ENCODE measurements at regions not wholly inside any gene's neighbourhood (a gene's known extent, or its start where the extent isn't known, plus 50 kb on each side); places are given as distances from the start of the nearest gene placed in this dataset.

- no peak for DNase-seq (ENCODE audit: low read depth, low spot score)
- no peak for FAIRE-seq
- ChIA-PET CTCF (interaction anchor here (0.7 to 1.7 kb wide), 10 partner anchors 13 to 559 kb away, joined by 3 to 4 read pairs (median 4); no protein-coding TSS in a partner anchor), SMC1A (ENCODE audit: uncharacterized antibody, unreplicated experiment) (interaction anchor here (0.6 to 1.5 kb wide), 4 partner anchors 9 to 566 kb away, joined by 3 read pairs; no protein-coding TSS in a partner anchor), RAD21 (ENCODE audit: unreplicated experiment) (no interaction called here), POLR2A (no interaction called here)
- no peaks in the 10 kb centered on the region for H3K4me1 ChIP-seq (ENCODE audit: control insufficient read depth, insufficient read depth, low read length)
- intact Hi-C loops (cut with micrococcal nuclease; ENCODE audit: unreplicated experiment), result no loop called here
- no peak overlapping the region for H3K27ac ChIP-seq (ENCODE audit: control insufficient read depth, insufficient read depth)
- no TSS peak for BruUV-seq (replicated peaks)
- ATAC-seq, result no peak
- in situ Hi-C loops (cut with MboI), result no loop called here
- no peak overlapping the region for H3K4me3 ChIP-seq
- no peaks in the 10 kb centered on the region for H3K79me2 ChIP-seq (ENCODE audit: control insufficient read depth, insufficient read depth, low read length)
- no peak overlapping the region for H3K9ac ChIP-seq (ENCODE audit: control insufficient read depth, insufficient read depth, low read length)
- TF ChIP-seq BMI1 (IDR thresholded peaks at IDR 0.05; ENCODE audit: borderline replicate concordance) (no peak), NR2C2 (IDR thresholded peaks at IDR 0.05; ENCODE audit: borderline replicate concordance, control insufficient read depth, insufficient read length, low read depth) (no peak), ATF7 (IDR thresholded peaks at IDR 0.05; ENCODE audit: low read depth) (no peak), POLR2AphosphoS5 (IDR thresholded peaks at IDR 0.05; ENCODE audit: low read length) (no peak), YBX1 (IDR thresholded peaks at IDR 0.05) (no peak), GATAD2B (conservative IDR thresholded peaks at IDR 0.05; ENCODE audit: low read depth) (no peak), PRDM15 (CRISPR knock-in tag; IDR thresholded peaks at IDR 0.05) (no peak), FOXK2 (IDR thresholded peaks at IDR 0.05) (no peak), FOXM1 (IDR thresholded peaks at IDR 0.05; ENCODE audit: low read depth, low read length) (no peak)
- TF ChIP-seq, protein P1, sequence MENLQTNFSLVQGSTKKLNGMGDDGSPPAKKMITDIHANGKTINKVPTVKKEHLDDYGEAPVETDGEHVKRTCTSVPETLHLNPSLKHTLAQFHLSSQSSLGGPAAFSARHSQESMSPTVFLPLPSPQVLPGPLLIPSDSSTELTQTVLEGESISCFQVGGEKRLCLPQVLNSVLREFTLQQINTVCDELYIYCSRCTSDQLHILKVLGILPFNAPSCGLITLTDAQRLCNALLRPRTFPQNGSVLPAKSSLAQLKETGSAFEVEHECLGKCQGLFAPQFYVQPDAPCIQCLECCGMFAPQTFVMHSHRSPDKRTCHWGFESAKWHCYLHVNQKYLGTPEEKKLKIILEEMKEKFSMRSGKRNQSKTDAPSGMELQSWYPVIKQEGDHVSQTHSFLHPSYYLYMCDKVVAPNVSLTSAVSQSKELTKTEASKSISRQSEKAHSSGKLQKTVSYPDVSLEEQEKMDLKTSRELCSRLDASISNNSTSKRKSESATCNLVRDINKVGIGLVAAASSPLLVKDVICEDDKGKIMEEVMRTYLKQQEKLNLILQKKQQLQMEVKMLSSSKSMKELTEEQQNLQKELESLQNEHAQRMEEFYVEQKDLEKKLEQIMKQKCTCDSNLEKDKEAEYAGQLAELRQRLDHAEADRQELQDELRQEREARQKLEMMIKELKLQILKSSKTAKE (IDR thresholded peaks at IDR 0.05; ENCODE audit: low read depth, poor library complexity, severe bottlenecking), result no peak
- H3K27me3 ChIP-seq (replicated peaks in 1 of 2; ENCODE audit: control insufficient read depth in 2 of 2, insufficient read depth in 2 of 2, low read length in 1 of 2), result no peaks in the 10 kb centered on the region; a peak in 1 of 4 replicates
- H4K20me1 ChIP-seq (ENCODE audit: control insufficient read depth, insufficient read depth), result no peaks in the 10 kb centered on the region
- H3K9me3 ChIP-seq (replicated peaks; ENCODE audit: control insufficient read depth, insufficient read depth, low read length), result no peaks in the 10 kb centered on the region; the same call in 2 of the 3 replicates
- no peak overlapping the region for H3K4me2 ChIP-seq (ENCODE audit: control insufficient read depth, insufficient read depth)
- no peaks in the 10 kb centered on the region for H3K36me3 ChIP-seq (ENCODE audit: control insufficient read depth in 2 of 2, insufficient read depth in 2 of 2, low read length in 1 of 2)
- WGBS (ENCODE audit: insufficient coverage, insufficient replicate concordance, low lambda C conversion rate, missing lambda C conversion rate), result 25% methylated on average over 5 of the region's 5 CpGs
- H2AFZ ChIP-seq (ENCODE audit: control insufficient read depth, low read depth, low read length), result no peak overlapping the region; the same call in 1 of the 2 replicates
These were observed 215.8 kb downstream of the ZFP36L2 start for GRCh38 chr2:43010438-43011157.
